ENCODE measurements at regions not wholly inside any gene's neighbourhood (a gene's known extent, or its start where the extent isn't known, plus 50 kb on each side); places are given as distances from the start of the nearest gene placed in this dataset.

DNA sequence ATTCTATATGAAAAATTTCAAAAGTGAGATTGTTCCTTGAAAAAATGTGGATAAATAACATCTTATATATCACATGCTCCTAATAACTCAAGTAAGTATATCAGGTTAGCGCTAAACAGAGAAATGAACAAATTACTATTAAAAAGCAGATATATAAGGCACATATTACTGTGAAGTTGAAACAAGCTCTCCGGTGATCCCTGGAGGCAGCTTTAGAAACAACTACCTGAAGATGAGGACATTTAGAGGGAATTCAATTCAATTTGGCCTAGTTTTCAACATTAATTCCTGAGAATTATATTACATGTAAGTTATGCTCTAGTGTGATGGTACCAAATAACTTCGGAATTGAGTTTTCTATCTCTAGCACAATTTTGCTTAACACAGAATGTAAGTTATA, 1373.6 kb upstream of the SPRY2 start:
- H3K36me3 Mint-ChIP-seq (ENCODE audit: low read depth): no peaks in the 10 kb centered on the region
- H3K4me2 ChIP-seq: no peak overlapping the region
- H3K9me2 ChIP-seq (ENCODE audit: insufficient read depth): no peaks in the 10 kb centered on the region
- no peaks in the 10 kb centered on the region for H3F3A ChIP-seq (replicated peaks; ENCODE audit: low read depth)
- H4K20me1 ChIP-seq (replicated peaks; ENCODE audit: insufficient read depth): no peaks in the 10 kb centered on the region
- H3K27me3 Mint-ChIP-seq (ENCODE audit: insufficient read depth, low read depth, poor library complexity): no peaks in the 10 kb centered on the region
- H3K36me3 ChIP-seq (ENCODE audit: insufficient read depth): no peaks in the 10 kb centered on the region
- H3K4me3 ChIP-seq: no peak overlapping the region
- peaks cover 8% of the 10 kb centered on the region; the same call in 1 of the 2 replicates for H3K4me1 ChIP-seq (ENCODE audit: insufficient read depth)
- H3K9me3 Mint-ChIP-seq: no peaks in the 10 kb centered on the region
- no peak for TF ChIP-seq STAT1 (IDR thresholded peaks at IDR 0.05; ENCODE audit: unreplicated experiment)
- TF ChIP-seq, protein P1, sequence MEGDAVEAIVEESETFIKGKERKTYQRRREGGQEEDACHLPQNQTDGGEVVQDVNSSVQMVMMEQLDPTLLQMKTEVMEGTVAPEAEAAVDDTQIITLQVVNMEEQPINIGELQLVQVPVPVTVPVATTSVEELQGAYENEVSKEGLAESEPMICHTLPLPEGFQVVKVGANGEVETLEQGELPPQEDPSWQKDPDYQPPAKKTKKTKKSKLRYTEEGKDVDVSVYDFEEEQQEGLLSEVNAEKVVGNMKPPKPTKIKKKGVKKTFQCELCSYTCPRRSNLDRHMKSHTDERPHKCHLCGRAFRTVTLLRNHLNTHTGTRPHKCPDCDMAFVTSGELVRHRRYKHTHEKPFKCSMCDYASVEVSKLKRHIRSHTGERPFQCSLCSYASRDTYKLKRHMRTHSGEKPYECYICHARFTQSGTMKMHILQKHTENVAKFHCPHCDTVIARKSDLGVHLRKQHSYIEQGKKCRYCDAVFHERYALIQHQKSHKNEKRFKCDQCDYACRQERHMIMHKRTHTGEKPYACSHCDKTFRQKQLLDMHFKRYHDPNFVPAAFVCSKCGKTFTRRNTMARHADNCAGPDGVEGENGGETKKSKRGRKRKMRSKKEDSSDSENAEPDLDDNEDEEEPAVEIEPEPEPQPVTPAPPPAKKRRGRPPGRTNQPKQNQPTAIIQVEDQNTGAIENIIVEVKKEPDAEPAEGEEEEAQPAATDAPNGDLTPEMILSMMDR (conservative IDR thresholded peaks at IDR 0.05; ENCODE audit: low read depth in 2 of 2): peak; percentile 48 to 56
- no peak overlapping the region for H3K4me3 Mint-ChIP-seq
- no peaks in the 10 kb centered on the region for H3K79me2 ChIP-seq (replicated peaks; ENCODE audit: insufficient read depth)
- peaks cover 7% of the 10 kb centered on the region for H3K4me1 Mint-ChIP-seq
- no peak overlapping the region for H2AFZ ChIP-seq
- DNase-seq (ENCODE audit: low spot score): peak; percentile 37
- ATAC-seq: no peak
- H3K27ac ChIP-seq (ENCODE audit: low read depth): no peak overlapping the region
- no peaks in the 10 kb centered on the region for H3K27me3 ChIP-seq (ENCODE audit: insufficient read depth)
- H3K27ac Mint-ChIP-seq: no peak overlapping the region

DNA sequence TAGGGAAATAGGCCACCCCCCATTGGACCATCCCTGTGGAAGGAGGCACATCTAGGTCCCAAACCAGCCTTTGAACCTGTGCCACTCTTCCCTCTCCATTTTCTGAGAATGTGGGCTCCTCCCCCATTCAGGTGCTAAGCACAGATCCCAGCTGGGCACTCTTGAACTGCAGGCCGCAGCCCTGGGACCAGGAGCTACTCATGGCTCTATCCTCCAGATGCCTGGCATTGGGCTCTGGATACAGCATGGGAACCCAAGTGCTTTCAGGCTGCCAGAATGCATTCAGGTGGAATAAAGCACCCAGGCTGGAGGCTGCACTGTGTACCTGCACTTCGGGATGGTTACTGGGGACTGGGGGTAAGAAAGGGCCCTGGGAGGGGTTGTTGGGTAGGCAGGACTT, 1372.3 kb upstream of the SPRY2 start:
- Mint-ChIP-seq H3K36me3 (ENCODE audit: low read depth) (no peaks in the 10 kb centered on the region), H3K9me3 (peaks cover 4% of the 10 kb centered on the region; the same call in 2 of the 3 replicates), H3K27ac (no peak overlapping the region), H3K27me3 (ENCODE audit: insufficient read depth, low read depth, poor library complexity) (no peaks in the 10 kb centered on the region), H3K4me1 (peaks cover 7% of the 10 kb centered on the region), H3K4me3 (no peak overlapping the region)
- Histone ChIP-seq H3K4me3 (no peak overlapping the region), H3K27ac (ENCODE audit: low read depth) (no peak overlapping the region), H3F3A (replicated peaks; ENCODE audit: low read depth) (no peaks in the 10 kb centered on the region), H3K79me2 (replicated peaks; ENCODE audit: insufficient read depth) (no peaks in the 10 kb centered on the region), H3K4me1 (ENCODE audit: insufficient read depth) (peaks cover 8% of the 10 kb centered on the region; the same call in 1 of the 2 replicates), H3K36me3 (ENCODE audit: insufficient read depth) (no peaks in the 10 kb centered on the region), H3K4me2 (no peak overlapping the region), H2AFZ (no peak overlapping the region), H3K27me3 (ENCODE audit: insufficient read depth) (no peaks in the 10 kb centered on the region), H3K9me2 (ENCODE audit: insufficient read depth) (no peaks in the 10 kb centered on the region), H4K20me1 (replicated peaks; ENCODE audit: insufficient read depth) (no peaks in the 10 kb centered on the region)
- no peak for ATAC-seq
- no peak for DNase-seq (ENCODE audit: low spot score)
- TF ChIP-seq ZNF331 (CRISPR knock-in tag; IDR thresholded peaks at IDR 0.05; ENCODE audit: low read depth) (no peak), ZNF114 (CRISPR knock-in tag; IDR thresholded peaks at IDR 0.05) (no peak), STAT1 (IDR thresholded peaks at IDR 0.05; ENCODE audit: unreplicated experiment) (no peak), NANOG (IDR thresholded peaks at IDR 0.05; ENCODE audit: borderline replicate concordance) (no peak), CREB1 (CRISPR knock-in tag; IDR thresholded peaks at IDR 0.05; ENCODE audit: low read depth) (no peak), POLR2AphosphoS5 (IDR thresholded peaks at IDR 0.05; ENCODE audit: low read depth) (no peak), EZH2phosphoT487 (IDR thresholded peaks at IDR 0.05; ENCODE audit: unreplicated experiment) (no peak), JUNB (IDR thresholded peaks at IDR 0.05; ENCODE audit: unreplicated experiment) (no peak)
- TF ChIP-seq, protein P2, sequence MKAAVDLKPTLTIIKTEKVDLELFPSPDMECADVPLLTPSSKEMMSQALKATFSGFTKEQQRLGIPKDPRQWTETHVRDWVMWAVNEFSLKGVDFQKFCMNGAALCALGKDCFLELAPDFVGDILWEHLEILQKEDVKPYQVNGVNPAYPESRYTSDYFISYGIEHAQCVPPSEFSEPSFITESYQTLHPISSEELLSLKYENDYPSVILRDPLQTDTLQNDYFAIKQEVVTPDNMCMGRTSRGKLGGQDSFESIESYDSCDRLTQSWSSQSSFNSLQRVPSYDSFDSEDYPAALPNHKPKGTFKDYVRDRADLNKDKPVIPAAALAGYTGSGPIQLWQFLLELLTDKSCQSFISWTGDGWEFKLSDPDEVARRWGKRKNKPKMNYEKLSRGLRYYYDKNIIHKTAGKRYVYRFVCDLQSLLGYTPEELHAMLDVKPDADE (IDR thresholded peaks at IDR 0.05): no peak
- TF ChIP-seq, protein P3, sequence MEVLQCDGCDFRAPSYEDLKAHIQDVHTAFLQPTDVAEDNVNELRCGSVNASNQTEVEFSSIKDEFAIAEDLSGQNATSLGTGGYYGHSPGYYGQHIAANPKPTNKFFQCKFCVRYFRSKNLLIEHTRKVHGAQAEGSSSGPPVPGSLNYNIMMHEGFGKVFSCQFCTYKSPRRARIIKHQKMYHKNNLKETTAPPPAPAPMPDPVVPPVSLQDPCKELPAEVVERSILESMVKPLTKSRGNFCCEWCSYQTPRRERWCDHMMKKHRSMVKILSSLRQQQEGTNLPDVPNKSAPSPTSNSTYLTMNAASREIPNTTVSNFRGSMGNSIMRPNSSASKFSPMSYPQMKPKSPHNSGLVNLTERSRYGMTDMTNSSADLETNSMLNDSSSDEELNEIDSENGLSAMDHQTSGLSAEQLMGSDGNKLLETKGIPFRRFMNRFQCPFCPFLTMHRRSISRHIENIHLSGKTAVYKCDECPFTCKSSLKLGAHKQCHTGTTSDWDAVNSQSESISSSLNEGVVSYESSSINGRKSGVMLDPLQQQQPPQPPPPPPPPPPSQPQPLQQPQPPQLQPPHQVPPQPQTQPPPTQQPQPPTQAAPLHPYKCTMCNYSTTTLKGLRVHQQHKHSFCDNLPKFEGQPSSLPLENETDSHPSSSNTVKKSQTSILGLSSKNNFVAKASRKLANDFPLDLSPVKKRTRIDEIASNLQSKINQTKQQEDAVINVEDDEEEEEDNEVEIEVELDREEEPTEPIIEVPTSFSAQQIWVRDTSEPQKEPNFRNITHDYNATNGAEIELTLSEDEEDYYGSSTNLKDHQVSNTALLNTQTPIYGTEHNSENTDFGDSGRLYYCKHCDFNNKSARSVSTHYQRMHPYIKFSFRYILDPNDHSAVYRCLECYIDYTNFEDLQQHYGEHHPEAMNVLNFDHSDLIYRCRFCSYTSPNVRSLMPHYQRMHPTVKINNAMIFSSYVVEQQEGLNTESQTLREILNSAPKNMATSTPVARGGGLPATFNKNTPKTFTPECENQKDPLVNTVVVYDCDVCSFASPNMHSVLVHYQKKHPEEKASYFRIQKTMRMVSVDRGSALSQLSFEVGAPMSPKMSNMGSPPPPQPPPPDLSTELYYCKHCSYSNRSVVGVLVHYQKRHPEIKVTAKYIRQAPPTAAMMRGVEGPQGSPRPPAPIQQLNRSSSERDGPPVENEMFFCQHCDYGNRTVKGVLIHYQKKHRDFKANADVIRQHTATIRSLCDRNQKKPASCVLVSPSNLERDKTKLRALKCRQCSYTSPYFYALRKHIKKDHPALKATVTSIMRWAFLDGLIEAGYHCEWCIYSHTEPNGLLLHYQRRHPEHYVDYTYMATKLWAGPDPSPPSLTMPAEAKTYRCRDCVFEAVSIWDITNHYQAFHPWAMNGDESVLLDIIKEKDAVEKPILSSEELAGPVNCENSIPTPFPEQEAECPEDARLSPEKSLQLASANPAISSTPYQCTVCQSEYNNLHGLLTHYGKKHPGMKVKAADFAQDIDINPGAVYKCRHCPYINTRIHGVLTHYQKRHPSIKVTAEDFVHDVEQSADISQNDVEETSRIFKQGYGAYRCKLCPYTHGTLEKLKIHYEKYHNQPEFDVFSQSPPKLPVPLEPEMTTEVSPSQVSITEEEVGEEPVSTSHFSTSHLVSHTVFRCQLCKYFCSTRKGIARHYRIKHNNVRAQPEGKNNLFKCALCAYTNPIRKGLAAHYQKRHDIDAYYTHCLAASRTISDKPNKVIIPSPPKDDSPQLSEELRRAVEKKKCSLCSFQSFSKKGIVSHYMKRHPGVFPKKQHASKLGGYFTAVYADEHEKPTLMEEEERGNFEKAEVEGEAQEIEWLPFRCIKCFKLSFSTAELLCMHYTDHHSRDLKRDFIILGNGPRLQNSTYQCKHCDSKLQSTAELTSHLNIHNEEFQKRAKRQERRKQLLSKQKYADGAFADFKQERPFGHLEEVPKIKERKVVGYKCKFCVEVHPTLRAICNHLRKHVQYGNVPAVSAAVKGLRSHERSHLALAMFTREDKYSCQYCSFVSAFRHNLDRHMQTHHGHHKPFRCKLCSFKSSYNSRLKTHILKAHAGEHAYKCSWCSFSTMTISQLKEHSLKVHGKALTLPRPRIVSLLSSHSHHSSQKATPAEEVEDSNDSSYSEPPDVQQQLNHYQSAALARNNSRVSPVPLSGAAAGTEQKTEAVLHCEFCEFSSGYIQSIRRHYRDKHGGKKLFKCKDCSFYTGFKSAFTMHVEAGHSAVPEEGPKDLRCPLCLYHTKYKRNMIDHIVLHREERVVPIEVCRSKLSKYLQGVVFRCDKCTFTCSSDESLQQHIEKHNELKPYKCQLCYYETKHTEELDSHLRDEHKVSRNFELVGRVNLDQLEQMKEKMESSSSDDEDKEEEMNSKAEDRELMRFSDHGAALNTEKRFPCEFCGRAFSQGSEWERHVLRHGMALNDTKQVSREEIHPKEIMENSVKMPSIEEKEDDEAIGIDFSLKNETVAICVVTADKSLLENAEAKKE (CRISPR knock-in tag; IDR thresholded peaks at IDR 0.05): no peak
- TF ChIP-seq, protein P1 (conservative IDR thresholded peaks at IDR 0.05; ENCODE audit: low read depth in 2 of 2): no peak
